ENCODE measurements at regions not wholly inside any gene's neighbourhood (a gene's known extent, or its start where the extent isn't known, plus 50 kb on each side); places are given as distances from the start of the nearest gene placed in this dataset.

DNA sequence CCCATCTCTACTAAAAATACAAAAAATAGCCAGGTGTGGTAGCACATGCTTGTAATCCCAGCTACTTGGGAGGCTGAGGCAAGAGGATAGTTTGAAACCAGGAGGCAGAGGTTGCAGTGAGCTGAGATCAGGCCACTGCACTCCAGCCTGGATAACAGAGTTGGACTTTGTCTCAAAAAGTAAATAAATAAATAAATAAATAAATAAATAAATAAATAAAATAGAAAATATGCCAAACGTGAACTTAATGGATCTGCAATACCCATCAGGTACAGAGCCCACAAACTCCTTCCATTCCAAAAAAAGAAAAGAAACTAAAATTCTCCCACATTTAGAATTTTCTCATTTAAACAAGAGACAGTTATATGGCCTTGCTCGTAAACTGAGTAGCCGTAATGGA lies 702.7 kb downstream of the CDH18 start:
- TF ChIP-seq CTCF (conservative IDR thresholded peaks at IDR 0.05 in 1 of 2, IDR thresholded peaks at IDR 0.05 in 1 of 2; ENCODE audit: low read depth in 1 of 2, low read length in 2 of 2), result no peak
- no peak for TF ChIP-seq EZH2 (IDR thresholded peaks at IDR 0.05; ENCODE audit: low read length, missing control alignments)
